T-cell (primary cell): ENCODE measurements at regions not wholly inside any gene's neighbourhood (a gene's known extent, or its start where the extent isn't known, plus 50 kb on each side); places are given as distances from the start of the nearest gene placed in this dataset.

ENCODE experiments used
- ATAC-seq, 4 experiments: fragments of 200-7000 bp in 3 of 4; fragments of 150-1000 bp in 1 of 4; cut with Tn5 transposase; replicated peaks in 1 of 4; 1 replicate in 3 of 4; 2 replicates in 1 of 4; pipeline ENCODE4 v1.10.0; 2021; ENCODE audit warnings: moderate library complexity in 3 of 4, mild to moderate bottlenecking in 2 of 4, moderate number of reproducible peaks in 1 of 4
- CTCF ChIA-PET, 2 donors: fragments of 300-600 bp; sonication (Branson Sonifier 250); formaldehyde crosslinking; loops; one replicate each; lab custom pipeline; 2022; ENCODE audit warnings: antibody characterized with exemption in 2 of 2; lab: Charles Lee
- POLR2A ChIA-PET, 2 donors: fragments of 300-600 bp; sonication (Branson Sonifier 250); formaldehyde crosslinking; loops; one replicate each; lab custom pipeline; 2022; ENCODE audit warnings: antibody characterized with exemption in 2 of 2; lab: Charles Lee
- DNase-seq, 35 experiments: peaks; one replicate each; pipeline versions ENCODE4 v3.0.0 to v3.0.0-alpha.2; 2013 to 2023
- H3K27ac ChIP-seq: one replicate; pipeline ENCODE4 v1.5.1; 2013; ENCODE audit warnings: low read length
- H3K27me3 ChIP-seq, 2 experiments: replicated peaks in 1 of 2; 1 replicate in 1 of 2; 2 replicates in 1 of 2; pipeline versions ENCODE4 v1.6.1 to v1.7.0; 2013; ENCODE audit warnings: low read length in 1 of 2, mixed read lengths in 1 of 2; ENCODE audit not compliant: control insufficient read depth in 2 of 2, insufficient read depth in 2 of 2; ENCODE audit errors: extremely low read depth in 1 of 2
- H3K36me3 ChIP-seq, 2 donors: 1 replicate in 1 of 2; 2 replicates in 1 of 2; pipeline versions ENCODE4 v1.6.1 to v1.7.0; 2013; ENCODE audit warnings: low read length in 1 of 2; ENCODE audit not compliant: control insufficient read depth in 2 of 2, insufficient read depth in 1 of 2; ENCODE audit errors: extremely low read depth in 1 of 2
- H3K4me1 ChIP-seq, 2 experiments: 1 replicate in 1 of 2; 2 replicates in 1 of 2; pipeline versions ENCODE4 v1.6.1 to v1.7.0; 2013; ENCODE audit warnings: low read length in 2 of 2, mixed read lengths in 1 of 2; ENCODE audit not compliant: insufficient read depth in 2 of 2, control insufficient read depth in 1 of 2; ENCODE audit errors: extremely low read depth in 1 of 2
- H3K4me3 ChIP-seq, 2 donors: 1 replicate in 1 of 2; 2 replicates in 1 of 2; pipeline versions ENCODE4 v1.5.1 to v1.7.0; 2013; ENCODE audit warnings: mild to moderate bottlenecking in 2 of 2, low read length in 1 of 2, moderate library complexity in 1 of 2; ENCODE audit not compliant: control insufficient read depth in 1 of 2; ENCODE audit errors: extremely low read depth in 1 of 2
- H3K9me3 ChIP-seq: 2 replicates; pipeline ENCODE4 v1.7.0; 2013
- H3K27ac Mint-ChIP-seq, 2 donors: one replicate each; pipeline ENCODE4 v1.8.0; 2020 to 2021; ENCODE audit warnings: mild to moderate bottlenecking in 2 of 2, mixed read lengths in 2 of 2
- H3K27me3 Mint-ChIP-seq, 2 donors: one replicate each; pipeline ENCODE4 v1.8.0; 2021 to 2022; ENCODE audit warnings: mixed read lengths in 2 of 2
- H3K36me3 Mint-ChIP-seq: one replicate; pipeline ENCODE4 v1.8.0; 2021; ENCODE audit warnings: mixed read lengths
- H3K4me1 Mint-ChIP-seq, 3 donors: one replicate each; pipeline ENCODE4 v1.8.0; 2020 to 2022; ENCODE audit warnings: mixed read lengths in 3 of 3, mild to moderate bottlenecking in 1 of 3
- H3K4me3 Mint-ChIP-seq, 3 donors: one replicate each; pipeline ENCODE4 v1.8.0; 2020 to 2022; ENCODE audit warnings: mild to moderate bottlenecking in 3 of 3, mixed read lengths in 3 of 3, moderate library complexity in 3 of 3
- H3K9me3 Mint-ChIP-seq, 3 donors: one replicate each; pipeline ENCODE4 v1.8.0; 2020 to 2022; ENCODE audit warnings: mixed read lengths in 3 of 3
- WGBS: methylation state at CpG from one replicate; pipeline ENCODE4 v1.1.5; 2013; ENCODE audit warnings: missing lambda C conversion rate; ENCODE audit not compliant: insufficient coverage; 5-methylcytosine and 5-hydroxymethylcytosine counted together

DNA sequence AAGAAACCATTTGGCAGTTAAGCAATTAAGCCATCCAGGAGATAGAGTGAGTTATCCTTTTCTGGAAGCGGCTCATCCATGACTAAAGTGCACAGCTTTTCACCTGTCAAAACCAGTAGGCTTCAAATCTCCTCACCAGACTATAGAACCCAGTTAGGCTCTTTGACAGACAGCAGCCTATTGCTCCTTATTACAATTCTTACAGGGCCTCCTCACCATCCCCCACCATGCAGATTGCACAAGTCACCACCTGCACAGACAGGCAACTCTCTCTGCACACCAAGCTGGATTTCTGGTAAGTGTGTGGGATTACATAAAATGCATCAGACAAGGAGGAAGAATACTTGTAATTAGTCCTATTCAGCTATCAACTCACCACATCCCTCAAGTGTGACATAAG, 301.6 kb downstream of the SNX13 start:
- Mint-ChIP-seq H3K4me3 (no peak overlapping the region), H3K4me1 (no peaks in the 10 kb centered on the region), H3K36me3 (no peaks in the 10 kb centered on the region), H3K27me3 (peaks cover 5 to 21% of the 10 kb centered on the region in 2 donors), H3K9me3 (no peaks in the 10 kb centered on the region), H3K27ac (no peak overlapping the region)
- Histone ChIP-seq H3K9me3 (no peaks in the 10 kb centered on the region), H3K4me3 (no peak overlapping the region), H3K4me1 (no peaks in the 10 kb centered on the region), H3K36me3 (no peaks in the 10 kb centered on the region), H3K27me3 (no peaks in the 10 kb centered on the region), H3K27ac (no peak overlapping the region)
- DNase-seq: no peak
- WGBS: 80% methylated on average over 1 of the region's 1 CpG
- ChIA-PET POLR2A (no interaction called here), CTCF (interaction anchor here in 1 of 2 donors (0.6 kb wide), 1 partner anchor 572 kb away, joined by 3 read pairs; no protein-coding TSS in a partner anchor)
- ATAC-seq: no peak

DNA sequence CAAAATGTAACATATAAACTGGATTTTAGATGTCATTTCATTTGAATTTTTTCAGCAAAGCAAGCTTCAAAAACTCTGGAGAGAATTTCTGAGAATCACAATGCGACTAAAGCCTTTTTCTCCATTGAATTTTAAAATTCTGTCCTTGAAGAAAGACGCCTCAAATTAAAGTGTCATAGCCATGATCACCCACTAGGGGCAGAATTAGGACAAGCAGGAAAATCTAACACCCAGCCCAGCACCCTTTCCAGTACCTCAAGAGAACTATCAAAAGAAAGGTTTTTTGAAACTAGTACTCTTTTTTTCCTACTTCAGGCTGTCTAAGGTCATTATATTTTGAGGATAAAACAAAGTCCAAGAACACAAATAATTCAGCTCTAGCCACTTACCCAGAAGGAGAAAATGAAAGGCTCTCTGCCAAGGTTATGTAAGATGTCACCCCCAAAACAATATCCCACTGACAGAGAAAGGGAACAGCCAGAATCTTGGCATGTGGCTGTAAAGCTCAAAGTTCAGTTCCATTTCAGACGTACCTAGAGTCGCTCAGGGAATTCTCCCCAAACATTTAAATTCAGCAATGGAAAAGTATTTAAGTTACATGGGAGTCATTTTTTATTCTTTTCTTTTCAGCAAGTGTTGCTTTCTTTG, 299.4 kb downstream of the SNX13 start:
- ATAC-seq (peak in 1 of 4 experiments; percentile 37), DNase-seq (peak in 3 of 35 experiments; percentile 6 to 38 (median 13))
- no peaks in the 10 kb centered on the region for H3K4me1 Mint-ChIP-seq
- POLR2A ChIA-PET: no interaction called here
- Histone ChIP-seq H3K27ac (no peak overlapping the region), H3K27me3 (no peaks in the 10 kb centered on the region), H3K9me3 (no peaks in the 10 kb centered on the region), H3K4me1 (no peaks in the 10 kb centered on the region), H3K36me3 (no peaks in the 10 kb centered on the region), H3K4me3 (no peak overlapping the region)
- CTCF ChIA-PET: interaction anchor here in 1 of 2 donors (0.7 kb wide), 1 partner anchor 1045 kb away, joined by 3 read pairs; no protein-coding TSS in a partner anchor
- H3K9me3 Mint-ChIP-seq: peaks cover 0 to 5% (median 0%) of the 10 kb centered on the region in 3 donors
- WGBS: 65% methylated on average over 2 of the region's 4 CpGs
- peaks cover 0 to 19% of the 10 kb centered on the region in 2 donors for H3K27me3 Mint-ChIP-seq
- H3K36me3 Mint-ChIP-seq: no peaks in the 10 kb centered on the region
- H3K4me3 Mint-ChIP-seq: no peak overlapping the region
- no peak overlapping the region for H3K27ac Mint-ChIP-seq

DNA sequence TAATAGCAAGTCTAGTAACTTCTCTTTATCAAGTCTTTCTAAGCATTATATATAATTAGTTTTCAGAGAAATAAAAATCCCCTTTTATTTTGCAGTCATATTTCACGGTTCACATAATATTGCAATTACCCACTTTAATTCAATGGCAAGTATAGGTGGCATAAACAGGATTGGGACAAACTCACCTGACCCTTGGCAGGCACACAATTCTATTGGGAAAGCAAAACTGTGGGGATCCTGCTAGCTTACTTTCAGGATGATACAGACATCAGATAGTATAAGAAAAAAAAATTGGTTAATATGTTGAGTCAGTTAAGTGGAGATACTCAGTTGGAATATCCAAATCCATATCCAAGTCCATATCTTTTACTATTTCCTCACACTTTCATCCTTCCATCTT, 294.8 kb downstream of the SNX13 start:
- H3K4me3 Mint-ChIP-seq: no peak overlapping the region
- no peaks in the 10 kb centered on the region for H3K4me1 Mint-ChIP-seq
- no peaks in the 10 kb centered on the region for H3K4me1 ChIP-seq
- no CpG with 5 or more reads among the region's 1 CpG for WGBS
- H3K27me3 Mint-ChIP-seq: peaks cover 10 to 20% of the 10 kb centered on the region in 2 donors
- H3K9me3 Mint-ChIP-seq: peaks cover 0 to 5% (median 0%) of the 10 kb centered on the region in 3 donors
- POLR2A ChIA-PET: no interaction called here
- H3K27ac ChIP-seq: no peak overlapping the region
- ATAC-seq (no peak), DNase-seq (no peak)
- H3K27ac Mint-ChIP-seq: no peak overlapping the region
- H3K9me3 ChIP-seq: no peaks in the 10 kb centered on the region
- CTCF ChIA-PET: no interaction called here
- no peaks in the 10 kb centered on the region for H3K36me3 ChIP-seq
- H3K36me3 Mint-ChIP-seq: no peaks in the 10 kb centered on the region
- H3K4me3 ChIP-seq: no peak overlapping the region
- no peaks in the 10 kb centered on the region for H3K27me3 ChIP-seq

DNA sequence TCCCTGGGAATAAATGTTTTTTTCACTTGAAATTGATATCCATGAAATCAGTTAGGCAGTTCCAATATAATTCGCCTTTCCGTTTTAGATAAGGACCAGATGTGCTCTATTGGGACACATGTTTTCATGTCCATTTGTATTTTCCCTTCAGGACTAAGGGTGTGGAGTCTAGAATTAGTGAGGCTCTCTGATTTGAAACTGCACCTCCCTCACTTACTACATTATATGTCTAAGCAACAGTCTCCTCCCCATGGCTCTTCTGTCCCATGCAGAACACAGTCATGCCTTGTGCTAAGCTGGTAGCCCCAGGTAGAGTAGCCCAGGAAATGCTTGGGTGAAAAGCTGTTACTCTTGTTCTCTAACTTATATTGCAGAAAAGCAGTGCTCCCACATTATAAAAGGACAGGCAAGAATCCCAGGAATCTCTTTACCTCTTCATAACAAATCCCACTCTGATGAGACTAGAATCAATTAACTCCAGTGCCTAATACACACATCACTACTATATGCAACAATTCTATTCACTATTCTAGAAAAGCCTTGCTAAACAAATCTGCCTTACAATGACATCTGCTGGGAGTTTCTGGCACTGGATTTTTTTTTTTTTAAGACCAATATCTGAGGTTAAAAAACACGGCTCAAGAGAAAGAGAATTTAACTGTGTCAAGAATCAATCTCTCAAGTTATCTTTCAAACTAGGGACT, 293.9 kb downstream of the SNX13 start:
- ChIA-PET POLR2A (no interaction called here), CTCF (interaction anchor here in 1 of 2 donors (0.6 kb wide), 1 partner anchor 1223 kb away, joined by 3 read pairs; no protein-coding TSS in a partner anchor)
- H3K9me3 ChIP-seq: no peaks in the 10 kb centered on the region
- no peaks in the 10 kb centered on the region for H3K4me1 Mint-ChIP-seq
- ATAC-seq (no peak), DNase-seq (no peak)
- WGBS: no CpG with 5 or more reads among the region's 3 CpGs
- H3K4me1 ChIP-seq: no peaks in the 10 kb centered on the region
- peaks cover 0 to 5% (median 0%) of the 10 kb centered on the region in 3 donors for H3K9me3 Mint-ChIP-seq
- no peak overlapping the region for H3K27ac ChIP-seq
- H3K4me3 ChIP-seq: no peak overlapping the region
- H3K4me3 Mint-ChIP-seq: no peak overlapping the region
- H3K36me3 ChIP-seq: no peaks in the 10 kb centered on the region
- H3K27me3 ChIP-seq: no peaks in the 10 kb centered on the region
- H3K36me3 Mint-ChIP-seq: no peaks in the 10 kb centered on the region
- H3K27me3 Mint-ChIP-seq: peaks cover 10 to 18% of the 10 kb centered on the region in 2 donors
- H3K27ac Mint-ChIP-seq: no peak overlapping the region

DNA sequence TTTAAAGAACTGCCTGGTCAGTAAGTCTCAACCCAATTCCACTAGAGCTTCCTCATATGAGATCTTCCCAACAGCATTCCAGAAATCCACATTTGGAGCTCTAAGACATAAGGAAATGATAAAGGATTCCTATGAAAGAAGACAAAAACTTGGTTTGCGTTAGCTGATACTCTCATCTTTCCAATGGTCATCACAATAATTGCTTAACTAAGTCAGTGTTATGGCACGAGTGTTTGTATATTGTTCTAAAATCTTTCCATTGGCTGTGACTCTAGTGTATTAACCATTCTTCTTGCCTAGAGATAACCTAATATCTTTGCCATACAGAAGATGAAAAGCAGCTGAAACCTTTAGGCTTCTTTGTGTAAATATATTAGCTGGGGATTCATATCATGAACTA, 289.0 kb downstream of the SNX13 start:
- no peak overlapping the region for H3K4me3 Mint-ChIP-seq
- H3K9me3 ChIP-seq: no peaks in the 10 kb centered on the region
- POLR2A ChIA-PET: interaction anchor here in 1 of 2 donors (0.6 kb wide), 1 partner anchor 27 kb away, joined by 3 read pairs; no protein-coding TSS in a partner anchor
- no peak for ATAC-seq
- no peaks in the 10 kb centered on the region for H3K4me1 ChIP-seq
- no peaks in the 10 kb centered on the region for H3K36me3 ChIP-seq
- no peak overlapping the region for H3K27ac ChIP-seq
- no peaks in the 10 kb centered on the region for H3K9me3 Mint-ChIP-seq
- H3K27ac Mint-ChIP-seq: no peak overlapping the region
- H3K4me3 ChIP-seq: no peak overlapping the region
- no CpG with 5 or more reads among the region's 2 CpGs for WGBS
- no peaks in the 10 kb centered on the region for H3K27me3 ChIP-seq
- DNase-seq: no peak
- H3K4me1 Mint-ChIP-seq: no peaks in the 10 kb centered on the region
- H3K27me3 Mint-ChIP-seq: peaks cover 8 to 13% of the 10 kb centered on the region in 2 donors
- CTCF ChIA-PET: interaction anchor here in 1 of 2 donors (1.2 kb wide), 1 partner anchor 9 kb away, joined by 3 read pairs; no protein-coding TSS in a partner anchor
- H3K36me3 Mint-ChIP-seq: no peaks in the 10 kb centered on the region

DNA sequence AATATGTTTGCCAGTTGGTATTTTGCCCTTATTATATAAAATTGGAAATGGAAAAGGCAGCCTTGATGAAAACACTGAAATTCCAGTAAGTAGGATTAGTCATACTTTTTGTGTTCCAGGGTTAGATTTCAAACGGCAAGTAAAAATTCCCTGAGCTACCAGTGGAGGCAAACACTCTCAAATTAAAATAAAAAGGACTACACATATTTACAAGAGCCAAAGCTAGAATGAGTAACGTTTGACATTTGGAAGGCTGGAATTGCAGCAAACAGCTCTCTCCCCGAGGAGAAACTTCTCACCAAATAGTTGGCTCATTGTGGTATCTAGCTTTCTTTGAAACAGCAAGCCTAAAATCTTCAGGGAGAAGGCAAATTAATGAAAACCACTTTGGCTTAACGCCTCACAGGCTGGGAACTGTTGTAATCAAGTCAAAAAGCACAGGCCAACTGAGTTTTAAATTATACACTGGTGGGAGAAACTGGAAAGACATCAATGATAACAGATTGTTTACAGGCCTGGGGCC, 288.4 kb downstream of the SNX13 start:
- Mint-ChIP-seq H3K27me3 (peaks cover 7 to 10% of the 10 kb centered on the region in 2 donors), H3K27ac (no peak overlapping the region), H3K4me3 (no peak overlapping the region), H3K4me1 (no peaks in the 10 kb centered on the region), H3K36me3 (no peaks in the 10 kb centered on the region), H3K9me3 (no peaks in the 10 kb centered on the region)
- H3K9me3 ChIP-seq: no peaks in the 10 kb centered on the region
- WGBS: 100% methylated on average over 1 of the region's 4 CpGs
- POLR2A ChIA-PET: interaction anchor here in 1 of 2 donors (0.6 kb wide), 1 partner anchor 27 kb away, joined by 3 read pairs; no protein-coding TSS in a partner anchor
- ATAC-seq (no peak), DNase-seq (no peak)
- CTCF ChIA-PET: no interaction called here
- no peaks in the 10 kb centered on the region for H3K4me1 ChIP-seq
- H3K4me3 ChIP-seq: no peak overlapping the region
- no peaks in the 10 kb centered on the region for H3K36me3 ChIP-seq
- H3K27ac ChIP-seq: no peak overlapping the region
- no peaks in the 10 kb centered on the region for H3K27me3 ChIP-seq
